ENCODE measurements at regions not wholly inside any gene's neighbourhood (a gene's known extent, or its start where the extent isn't known, plus 50 kb on each side); places are given as distances from the start of the nearest gene placed in this dataset.

- TF ChIP-seq EZH2phosphoT487 (IDR thresholded peaks at IDR 0.05; ENCODE audit: low read length): no peak
- TF ChIP-seq, protein P1, sequence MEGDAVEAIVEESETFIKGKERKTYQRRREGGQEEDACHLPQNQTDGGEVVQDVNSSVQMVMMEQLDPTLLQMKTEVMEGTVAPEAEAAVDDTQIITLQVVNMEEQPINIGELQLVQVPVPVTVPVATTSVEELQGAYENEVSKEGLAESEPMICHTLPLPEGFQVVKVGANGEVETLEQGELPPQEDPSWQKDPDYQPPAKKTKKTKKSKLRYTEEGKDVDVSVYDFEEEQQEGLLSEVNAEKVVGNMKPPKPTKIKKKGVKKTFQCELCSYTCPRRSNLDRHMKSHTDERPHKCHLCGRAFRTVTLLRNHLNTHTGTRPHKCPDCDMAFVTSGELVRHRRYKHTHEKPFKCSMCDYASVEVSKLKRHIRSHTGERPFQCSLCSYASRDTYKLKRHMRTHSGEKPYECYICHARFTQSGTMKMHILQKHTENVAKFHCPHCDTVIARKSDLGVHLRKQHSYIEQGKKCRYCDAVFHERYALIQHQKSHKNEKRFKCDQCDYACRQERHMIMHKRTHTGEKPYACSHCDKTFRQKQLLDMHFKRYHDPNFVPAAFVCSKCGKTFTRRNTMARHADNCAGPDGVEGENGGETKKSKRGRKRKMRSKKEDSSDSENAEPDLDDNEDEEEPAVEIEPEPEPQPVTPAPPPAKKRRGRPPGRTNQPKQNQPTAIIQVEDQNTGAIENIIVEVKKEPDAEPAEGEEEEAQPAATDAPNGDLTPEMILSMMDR (IDR thresholded peaks at IDR 0.05; ENCODE audit: low read length): no peak
Observed at GRCh38 chr5:74313896-74314295, 326.6 kb downstream of the ENC1 start.
